Panc1 (cell line): ENCODE measurements at regions not wholly inside any gene's neighbourhood (a gene's known extent, or its start where the extent isn't known, plus 50 kb on each side); places are given as distances from the start of the nearest gene placed in this dataset.

Source experiments
- ATAC-seq: fragments of 200-7000 bp; cut with Tn5 transposase; 2 replicates; pipeline ENCODE4 v1.9.1; 2020; ENCODE audit warnings: mild to moderate bottlenecking, moderate library complexity
- BruUV-seq: library from RNA; stranded (reverse); fragments of 400-500 nt; replicated peaks from 2 replicates; lab custom pipeline; 2021; lab: Mats Ljungman, UMichigan
- CTCF ChIA-PET: fragments of 300-600 bp; sonication (Branson Sonifier 250); formaldehyde crosslinking; loops from one replicate; lab custom pipeline; 2022; ENCODE audit warnings: antibody characterized with exemption; lab: Charles Lee
- POLR2A ChIA-PET: fragments of 300-600 bp; sonication (Branson Sonifier 250); formaldehyde crosslinking; loops from one replicate; lab custom pipeline; 2022; ENCODE audit warnings: antibody characterized with exemption; lab: Charles Lee
- DNase-seq: peaks from one replicate; pipeline ENCODE4 v3.0.0-alpha.2; 2010; ENCODE audit warnings: low read depth, low spot score
- H3K27ac ChIP-seq: 2 replicates; pipeline ENCODE4 v1.5.1; 2011; ENCODE audit warnings: mild to moderate bottlenecking, low read length, inconsistent platforms
- H3K27me3 ChIP-seq: fragments of 200-500 bp; sonication (Bioruptor generic); 2 replicates; pipeline ENCODE4 v1.6.0; 2014; ENCODE audit warnings: low read length, inconsistent platforms; ENCODE audit not compliant: control insufficient read depth, insufficient read depth
- H3K36me3 ChIP-seq: fragments of 200-500 bp; sonication (Bioruptor generic); 2 replicates; pipeline ENCODE4 v1.5.1; 2014; ENCODE audit warnings: inconsistent platforms, mild to moderate bottlenecking, low read length, moderate library complexity; ENCODE audit not compliant: control insufficient read depth, insufficient read depth
- H3K4me1 ChIP-seq: 2 replicates; pipeline ENCODE4 v1.5.1; 2011; ENCODE audit warnings: inconsistent platforms, mild to moderate bottlenecking, low read length, moderate library complexity; ENCODE audit not compliant: control insufficient read depth, insufficient read depth
- H3K4me3 ChIP-seq, 2 experiments: 2 replicates each; pipeline ENCODE4 v1.5.1; 2011 to 2012; ENCODE audit warnings: low read depth in 2 of 2, low read length in 2 of 2, mild to moderate bottlenecking in 2 of 2, inconsistent platforms in 1 of 2, moderate library complexity in 1 of 2
- H3K9me3 ChIP-seq: fragments of 200-500 bp; sonication (Bioruptor generic); 2 replicates; pipeline ENCODE4 v1.5.1; 2014; ENCODE audit warnings: low read depth, mild to moderate bottlenecking, inconsistent platforms, low read length, moderate library complexity; ENCODE audit not compliant: control insufficient read depth, insufficient read depth
- POLR2AphosphoS5 ChIP-seq: IDR thresholded peaks from 2 replicates; pipeline ENCODE4 v1.6.1; 2012; ENCODE audit warnings: mild to moderate bottlenecking, low read depth, low read length, moderate library complexity
- REST ChIP-seq, 2 experiments: IDR thresholded peaks; 2 replicates each; pipeline ENCODE4 v1.6.1; 2011 to 2012; ENCODE audit warnings: low read depth in 2 of 2, control low read depth in 1 of 2, low read length in 1 of 2, mild to moderate bottlenecking in 1 of 2, moderate library complexity in 1 of 2; ENCODE audit not compliant: insufficient read depth in 1 of 2
- SIN3A ChIP-seq: IDR thresholded peaks from 2 replicates; pipeline ENCODE4 v1.6.1; 2012; ENCODE audit warnings: low read depth, mild to moderate bottlenecking, low read length, moderate library complexity, borderline replicate concordance; ENCODE audit not compliant: insufficient read depth
- TCF7L2 ChIP-seq: IDR thresholded peaks from 2 replicates; pipeline ENCODE4 v1.6.1; 2011; ENCODE audit warnings: mild to moderate bottlenecking, low read depth, low read length, inconsistent platforms
- in situ Hi-C: cut with HindIII; loops from 2 replicates; pipeline ENCODE4 v1.10.0; 2016; ENCODE audit warnings: low sequenced_read_pairs, low pct_unique_long_range_greater_than_20kb
- intact Hi-C: fragments of 100-400 bp; cut with micrococcal nuclease; formaldehyde crosslinking; loops from one replicate; pipeline ENCODE4 v1.10.0; 2022; ENCODE audit not compliant: unreplicated experiment
- TF ChIP-seq, protein P1 (sequence below): fragments of 450-650 bp; IDR thresholded peaks from 2 replicates; pipeline ENCODE4 v1.5.1; 2017; ENCODE audit warnings: mild to moderate bottlenecking

GRCh38 chr7:83861-84632 is 108.3 kb upstream of the FAM20C start:
- TF ChIP-seq, protein P1, sequence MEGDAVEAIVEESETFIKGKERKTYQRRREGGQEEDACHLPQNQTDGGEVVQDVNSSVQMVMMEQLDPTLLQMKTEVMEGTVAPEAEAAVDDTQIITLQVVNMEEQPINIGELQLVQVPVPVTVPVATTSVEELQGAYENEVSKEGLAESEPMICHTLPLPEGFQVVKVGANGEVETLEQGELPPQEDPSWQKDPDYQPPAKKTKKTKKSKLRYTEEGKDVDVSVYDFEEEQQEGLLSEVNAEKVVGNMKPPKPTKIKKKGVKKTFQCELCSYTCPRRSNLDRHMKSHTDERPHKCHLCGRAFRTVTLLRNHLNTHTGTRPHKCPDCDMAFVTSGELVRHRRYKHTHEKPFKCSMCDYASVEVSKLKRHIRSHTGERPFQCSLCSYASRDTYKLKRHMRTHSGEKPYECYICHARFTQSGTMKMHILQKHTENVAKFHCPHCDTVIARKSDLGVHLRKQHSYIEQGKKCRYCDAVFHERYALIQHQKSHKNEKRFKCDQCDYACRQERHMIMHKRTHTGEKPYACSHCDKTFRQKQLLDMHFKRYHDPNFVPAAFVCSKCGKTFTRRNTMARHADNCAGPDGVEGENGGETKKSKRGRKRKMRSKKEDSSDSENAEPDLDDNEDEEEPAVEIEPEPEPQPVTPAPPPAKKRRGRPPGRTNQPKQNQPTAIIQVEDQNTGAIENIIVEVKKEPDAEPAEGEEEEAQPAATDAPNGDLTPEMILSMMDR: no peak
- TF ChIP-seq REST (IDR thresholded peaks at IDR 0.05; ENCODE audit: insufficient read depth in 1 of 2, low read depth in 2 of 2, low read length in 1 of 2) (no peak), POLR2AphosphoS5 (no peak), TCF7L2 (no peak), SIN3A (no peak)
- CTCF ChIA-PET: no interaction called here
- Histone ChIP-seq H3K4me3 (no peak overlapping the region), H3K9me3 (no peaks in the 10 kb centered on the region), H3K36me3 (no peaks in the 10 kb centered on the region), H3K4me1 (no peaks in the 10 kb centered on the region), H3K27ac (no peak overlapping the region), H3K27me3 (no peaks in the 10 kb centered on the region; the same call in 1 of the 2 replicates)
- in situ Hi-C loops: no loop called here
- ATAC-seq (no peak), DNase-seq (no peak)
- POLR2A ChIA-PET: no interaction called here
- intact Hi-C loops: no loop called here
- BruUV-seq: no TSS peak

- no peaks in the 10 kb centered on the region for H3K36me3 ChIP-seq
- no peak for DNase-seq
- no peak for ATAC-seq
- intact Hi-C loops (no loop called here), in situ Hi-C loops (no loop called here)
- no peak overlapping the region for H3K27ac ChIP-seq
- H3K9me3 ChIP-seq: no peaks in the 10 kb centered on the region
- H3K4me3 ChIP-seq: no peak overlapping the region
- ChIA-PET CTCF (no interaction called here), POLR2A (no interaction called here)
- TF ChIP-seq, protein P1: no peak
- no peaks in the 10 kb centered on the region; the same call in 1 of the 2 replicates for H3K27me3 ChIP-seq
- no peaks in the 10 kb centered on the region for H3K4me1 ChIP-seq
- no TSS peak for BruUV-seq
Measured at GRCh38 chr7:84633-85020, 107.7 kb upstream of the FAM20C start.
